ENCODE measurements at regions not wholly inside any gene's neighbourhood (a gene's known extent, or its start where the extent isn't known, plus 50 kb on each side); places are given as distances from the start of the nearest gene placed in this dataset.

GRCh38 chr14:36465178-36465577 is 54.9 kb downstream of the NKX2-1 start:
- intact Hi-C loops (cut with micrococcal nuclease) = no loop called here

GRCh38 chr14:36462890-36463289 is 57.1 kb downstream of the NKX2-1 start:
- intact Hi-C loops (cut with micrococcal nuclease) = no loop called here

- intact Hi-C loops (cut with micrococcal nuclease) = no loop called here
Measured at GRCh38 chr14:36455241-36455627, 64.8 kb downstream of the NKX2-1 start.

GRCh38 chr14:36454599-36455240 is 65.3 kb downstream of the NKX2-1 start:
- intact Hi-C loops (cut with micrococcal nuclease) = no loop called here

GRCh38 chr14:36452860-36453259 is 67.2 kb downstream of the NKX2-1 start:
- intact Hi-C loops (cut with micrococcal nuclease) = no loop called here

GRCh38 chr14:36451310-36452065 is 68.5 kb downstream of the NKX2-1 start:
- intact Hi-C loops (cut with micrococcal nuclease) = no loop called here

- intact Hi-C loops (cut with micrococcal nuclease) = no loop called here
Measured at GRCh38 chr14:36450550-36450949, 69.5 kb downstream of the NKX2-1 start.

- intact Hi-C loops (cut with micrococcal nuclease) = no loop called here
Measured at GRCh38 chr14:36449903-36450302, 70.1 kb downstream of the NKX2-1 start.

GRCh38 chr14:36443374-36443773 is 76.7 kb downstream of the NKX2-1 start:
- intact Hi-C loops (cut with micrococcal nuclease) = no loop called here

- intact Hi-C loops (cut with micrococcal nuclease) = no loop called here
Measured at GRCh38 chr14:36442824-36443241, 77.2 kb downstream of the NKX2-1 start.

GRCh38 chr14:36441283-36441682 is 78.7 kb downstream of the NKX2-1 start:
- intact Hi-C loops (cut with micrococcal nuclease) = no loop called here

GRCh38 chr14:36439766-36440165 is 80.3 kb downstream of the NKX2-1 start:
- intact Hi-C loops (cut with micrococcal nuclease) = no loop called here

GRCh38 chr14:36438883-36439282 is 81.1 kb downstream of the NKX2-1 start:
- intact Hi-C loops (cut with micrococcal nuclease) = no loop called here

- intact Hi-C loops (cut with micrococcal nuclease) = no loop called here
Measured at GRCh38 chr14:36430662-36431084, 89.4 kb downstream of the NKX2-1 start.

- intact Hi-C loops (cut with micrococcal nuclease) = no loop called here
Measured at GRCh38 chr14:36430169-36430568, 89.9 kb downstream of the NKX2-1 start.

- intact Hi-C loops (cut with micrococcal nuclease) = no loop called here
Measured at GRCh38 chr14:36429692-36430091, 90.3 kb downstream of the NKX2-1 start.

GRCh38 chr14:36428350-36428749 is 91.7 kb downstream of the NKX2-1 start:
- intact Hi-C loops (cut with micrococcal nuclease) = no loop called here

GRCh38 chr14:36426836-36427235 is 93.2 kb downstream of the NKX2-1 start:
- intact Hi-C loops (cut with micrococcal nuclease) = no loop called here

GRCh38 chr14:36426113-36426512 is 93.9 kb downstream of the NKX2-1 start:
- intact Hi-C loops (cut with micrococcal nuclease) = no loop called here

- intact Hi-C loops (cut with micrococcal nuclease) = no loop called here
Measured at GRCh38 chr14:36424478-36425102, 95.4 kb downstream of the NKX2-1 start.

GRCh38 chr14:36423430-36423829 is 96.6 kb downstream of the NKX2-1 start:
- intact Hi-C loops (cut with micrococcal nuclease) = no loop called here

GRCh38 chr14:36420149-36420687 is 99.8 kb upstream of the MBIP start:
- intact Hi-C loops (cut with micrococcal nuclease) = no loop called here

All from T-helper 2 cell treated with Interferon-gamma antibody and Interleukin-4, amounts not matched to agents 100 ng/mL and 5 ng/mL, for 36 hours (primary cell).